ENCODE measurements at regions not wholly inside any gene's neighbourhood (a gene's known extent, or its start where the extent isn't known, plus 50 kb on each side); places are given as distances from the start of the nearest gene placed in this dataset.
"Not testable (repeated sequence)": the region's sequence is repeated elsewhere in the genome, so short reads cannot be mapped to it uniquely, and the experiment has no call there.

DNA sequence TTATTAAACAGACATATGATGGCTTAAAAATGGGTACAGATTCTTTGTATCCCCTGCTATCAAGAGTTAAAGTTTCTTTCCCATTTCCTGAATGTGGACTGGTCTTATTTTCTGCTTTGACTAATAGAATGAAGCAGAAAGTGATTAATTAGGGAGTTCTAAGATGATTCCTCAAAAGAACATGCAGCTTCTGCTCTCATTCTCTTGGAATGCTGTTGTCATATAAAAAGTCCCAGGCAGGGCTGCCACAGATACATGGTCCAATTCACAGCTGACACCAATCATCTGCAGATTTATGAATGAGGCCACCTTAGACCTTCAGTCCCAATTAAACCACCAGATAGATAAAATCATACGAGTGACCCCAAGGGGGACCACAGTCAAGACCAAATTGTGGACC is 844.5 kb upstream of the RAG2 start:
- H3K27ac ChIP-seq (ENCODE audit: extremely low read length, insufficient read depth, low read length): no peak overlapping the region
- H3K4me3 ChIP-seq (replicated peaks in 1 of 3; ENCODE audit: insufficient read depth in 1 of 3, low read depth in 2 of 3, low read length in 3 of 3): no peak overlapping the region
- H4K20me1 ChIP-seq (ENCODE audit: insufficient read depth, low read length): no peaks in the 10 kb centered on the region
- FAIRE-seq (no peak), DNase-seq (ENCODE audit: low spot score) (no peak), ATAC-seq (no peak)
- H3K4me2 ChIP-seq (ENCODE audit: low read depth, low read length): no peak overlapping the region
- in situ Hi-C loops (cut with HindIII; ENCODE audit: extremely low pct_ligation_motif_present, low pct_unique_long_range_greater_than_20kb) (no loop called here), intact Hi-C loops (cut with micrococcal nuclease; ENCODE audit: unreplicated experiment) (no loop called here)
- H3K4me1 ChIP-seq (ENCODE audit: insufficient read depth, low read length): no peaks in the 10 kb centered on the region
- H3K36me3 ChIP-seq (replicated peaks in 1 of 2; ENCODE audit: control insufficient read depth in 1 of 2, insufficient read depth in 2 of 2, low read length in 2 of 2): no peaks in the 10 kb centered on the region
- peaks cover 66% of the 10 kb centered on the region for H3K9me3 ChIP-seq (ENCODE audit: low read length)
- H3K79me2 ChIP-seq (ENCODE audit: insufficient read depth, low read length): no peaks in the 10 kb centered on the region
- no peaks in the 10 kb centered on the region for H3K27me3 ChIP-seq (ENCODE audit: control insufficient read depth in 1 of 2, insufficient read depth in 2 of 2, low read length in 2 of 2)
- CTCF ChIA-PET (ENCODE audit: low intra/inter-chr PET ratio, low total read pairs): no interaction called here
- WGBS (ENCODE audit: low lambda C conversion rate): 0% methylated on average over 1 of the region's 1 CpG
- BruUV-seq (replicated peaks): no TSS peak
- POLR2A ChIA-PET: no interaction called here
- no peak overlapping the region for H2AFZ ChIP-seq (ENCODE audit: low read length)
- no peak overlapping the region for H3K9ac ChIP-seq (ENCODE audit: insufficient read depth, low read depth, low read length)
- TF ChIP-seq ZBED4 (CRISPR knock-in tag; IDR thresholded peaks at IDR 0.05; ENCODE audit: borderline replicate concordance): no peak
- TF ChIP-seq POLR2AphosphoS2 (IDR thresholded peaks at IDR 0.05; ENCODE audit: low read depth, low read length): no peak
- no peak for TF ChIP-seq IRF2 (CRISPR knock-in tag; IDR thresholded peaks at IDR 0.05)
- TF ChIP-seq SALL2 (CRISPR knock-in tag; IDR thresholded peaks at IDR 0.05): no peak
- no peak for TF ChIP-seq MED13 (CRISPR knock-in tag; IDR thresholded peaks at IDR 0.05)
- TF ChIP-seq CAMTA2 (CRISPR knock-in tag; IDR thresholded peaks at IDR 0.05; ENCODE audit: borderline replicate concordance): no peak
- no peak for TF ChIP-seq SAP130 (CRISPR knock-in tag; IDR thresholded peaks at IDR 0.05; ENCODE audit: low read depth)
- TF ChIP-seq ZNF672 (CRISPR knock-in tag; IDR thresholded peaks at IDR 0.05): no peak
- no peak for TF ChIP-seq MBD4 (IDR thresholded peaks at IDR 0.05; ENCODE audit: borderline replicate concordance, low read length)
- TF ChIP-seq ATF7 (IDR thresholded peaks at IDR 0.05): no peak
- TF ChIP-seq ATF7 (CRISPR knock-in tag; IDR thresholded peaks at IDR 0.05): no peak
- TF ChIP-seq SSRP1 (CRISPR knock-in tag; IDR thresholded peaks at IDR 0.05): no peak
- TF ChIP-seq CEBPB (IDR thresholded peaks at IDR 0.05; ENCODE audit: borderline replicate concordance, low read depth, low read length): no peak
- TF ChIP-seq ZNF326 (CRISPR knock-in tag; IDR thresholded peaks at IDR 0.05; ENCODE audit: borderline replicate concordance): no peak
- TF ChIP-seq ZNF256 (CRISPR knock-in tag; conservative IDR thresholded peaks at IDR 0.05): no peak
- no peak for TF ChIP-seq ZBTB25 (CRISPR knock-in tag; IDR thresholded peaks at IDR 0.05)
- TF ChIP-seq NFYB (CRISPR knock-in tag; IDR thresholded peaks at IDR 0.05): no peak

DNA sequence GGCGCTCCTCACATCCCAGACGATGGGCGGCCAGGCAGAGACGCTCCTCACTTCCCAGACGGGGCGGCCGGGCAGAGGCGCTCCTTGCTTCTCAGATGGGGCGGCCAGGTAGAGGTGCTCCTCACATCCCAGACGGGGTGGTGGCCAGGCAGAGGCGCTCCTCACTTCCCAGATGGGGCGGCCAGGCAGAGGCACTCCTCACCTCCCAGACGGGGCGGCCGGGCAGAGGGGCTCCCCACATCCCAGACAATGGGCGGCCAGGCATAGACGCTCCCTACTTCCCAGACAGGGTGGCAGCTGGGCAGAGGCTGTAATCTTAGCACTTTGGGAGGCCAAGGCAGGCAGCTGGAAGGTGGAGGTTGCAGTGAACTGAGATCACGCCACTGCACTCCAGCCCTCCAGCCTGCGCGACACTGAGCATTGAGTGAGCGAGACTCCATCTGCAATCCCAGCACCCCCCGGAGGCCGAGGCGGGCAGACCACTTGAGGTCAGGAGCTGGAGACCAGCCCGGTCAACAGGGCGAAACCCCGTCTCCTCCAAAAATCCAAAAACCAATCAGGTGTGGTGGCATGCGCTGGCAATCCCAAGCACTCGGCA is 833.7 kb upstream of the RAG2 start:
- FAIRE-seq; H3K9ac ChIP-seq (ENCODE audit: insufficient read depth, low read depth, low read length); H2AFZ ChIP-seq (ENCODE audit: low read length); BruUV-seq (replicated peaks); H3K4me2 ChIP-seq (ENCODE audit: low read depth, low read length); ATAC-seq; H3K79me2 ChIP-seq (ENCODE audit: insufficient read depth, low read length); H3K36me3 ChIP-seq (replicated peaks in 1 of 2; ENCODE audit: control insufficient read depth in 1 of 2, insufficient read depth in 2 of 2, low read length in 2 of 2); H3K27me3 ChIP-seq (ENCODE audit: control insufficient read depth in 1 of 2, insufficient read depth in 2 of 2, low read length in 2 of 2); DNase-seq (ENCODE audit: low spot score); in situ Hi-C loops (cut with HindIII; ENCODE audit: extremely low pct_ligation_motif_present, low pct_unique_long_range_greater_than_20kb); H4K20me1 ChIP-seq (ENCODE audit: insufficient read depth, low read length); H3K4me1 ChIP-seq (ENCODE audit: insufficient read depth, low read length); CTCF ChIA-PET (ENCODE audit: low intra/inter-chr PET ratio, low total read pairs); intact Hi-C loops (cut with micrococcal nuclease; ENCODE audit: unreplicated experiment); POLR2A ChIA-PET; H3K4me3 ChIP-seq (replicated peaks in 1 of 3; ENCODE audit: insufficient read depth in 1 of 3, low read depth in 2 of 3, low read length in 3 of 3); H3K27ac ChIP-seq (ENCODE audit: extremely low read length, insufficient read depth, low read length): not testable (repeated sequence)
- H3K9me3 ChIP-seq (ENCODE audit: low read length): peaks cover 26% of the 10 kb centered on the region
- WGBS (ENCODE audit: low lambda C conversion rate): 68% methylated on average over 2 of the region's 29 CpGs

Measured in HepG2 (cell line).